ENCODE measurements at regions not wholly inside any gene's neighbourhood (a gene's known extent, or its start where the extent isn't known, plus 50 kb on each side); places are given as distances from the start of the nearest gene placed in this dataset.

GRCh38 chr16:55179411-55179810 is 144.6 kb upstream of the IRX6 start:
- no peak for TF ChIP-seq CTCF (IDR thresholded peaks at IDR 0.05)
- no peak for TF ChIP-seq EZH2 (IDR thresholded peaks at IDR 0.05; ENCODE audit: borderline replicate concordance, insufficient read depth, low read depth, low read length, poor library complexity, severe bottlenecking)
